Epithelial cell of esophagus (primary cell): ENCODE measurements at regions not wholly inside any gene's neighbourhood (a gene's known extent, or its start where the extent isn't known, plus 50 kb on each side); places are given as distances from the start of the nearest gene placed in this dataset.

ENCODE experiments used
- DNase-seq: peaks from one replicate; pipeline ENCODE4 v3.0.0; 2010; ENCODE audit warnings: low read depth
- H3K4me3 ChIP-seq: 2 replicates; pipeline ENCODE4 v1.5.1; 2011; ENCODE audit warnings: mild to moderate bottlenecking, low read length, control low read depth
- CTCF ChIP-seq: IDR thresholded peaks from 2 replicates; pipeline ENCODE4 v1.5.1; 2011; ENCODE audit warnings: low read depth, mild to moderate bottlenecking, low read length, control low read depth, inconsistent platforms; ENCODE audit not compliant: insufficient read depth; ENCODE audit errors: missing control alignments

- H3K4me3 ChIP-seq, result no peak overlapping the region
Observed at GRCh38 chr6:24064832-24065231, 61.2 kb upstream of the NRSN1 start.

GRCh38 chr6:24069526-24069925 is 56.5 kb upstream of the NRSN1 start:
- TF ChIP-seq CTCF, result no peak
- H3K4me3 ChIP-seq, result no peak overlapping the region
- DNase-seq, result no peak

More at GRCh38 chr6:24064832-24065231, 61.2 kb upstream of the NRSN1 start:
- no peak for TF ChIP-seq CTCF
- DNase-seq, result no peak

- TF ChIP-seq CTCF, result no peak
- no peak for DNase-seq
- H3K4me3 ChIP-seq, result no peak overlapping the region
Observed at GRCh38 chr6:24072038-24072746, 53.8 kb upstream of the NRSN1 start.

- no peak overlapping the region for H3K4me3 ChIP-seq
- DNase-seq, result no peak
- no peak for TF ChIP-seq CTCF
Observed at GRCh38 chr6:24076011-24076410, 50.0 kb upstream of the NRSN1 start.
